ENCODE measurements at regions not wholly inside any gene's neighbourhood (a gene's known extent, or its start where the extent isn't known, plus 50 kb on each side); places are given as distances from the start of the nearest gene placed in this dataset.

DNA sequence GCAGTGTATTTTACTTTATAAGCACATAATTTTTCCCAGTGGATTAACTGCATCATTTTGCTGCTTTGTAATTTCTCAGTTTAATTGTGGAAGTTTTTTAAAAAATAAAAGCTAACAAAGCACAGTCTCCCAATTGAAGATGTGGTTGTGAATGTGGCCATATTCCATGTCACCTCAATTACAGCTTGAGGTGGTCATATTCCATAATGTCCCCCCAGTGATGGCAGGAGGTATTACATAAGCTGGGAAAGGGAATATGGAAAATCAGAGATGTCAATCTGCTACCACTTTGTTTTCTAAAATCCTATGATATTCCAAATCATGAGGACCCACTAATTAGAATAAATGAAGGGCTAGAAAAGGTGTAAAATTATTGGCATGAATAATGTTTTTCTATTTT is 1672.0 kb upstream of the CDH9 start:
- DNase-seq: no peak
- no peaks in the 10 kb centered on the region for H3K9me3 ChIP-seq
- H3K4me3 ChIP-seq: no peak overlapping the region
- intact Hi-C loops (cut with DNase I): no loop called here
- no peaks in the 10 kb centered on the region for H3K27me3 ChIP-seq
- no peaks in the 10 kb centered on the region for H3K36me3 ChIP-seq (replicated peaks in 1 of 2; ENCODE audit: insufficient read depth in 1 of 2, low read depth in 2 of 2)
- no peaks in the 10 kb centered on the region for H3K4me1 ChIP-seq
- H3K27ac ChIP-seq: no peak overlapping the region
- no peak for ATAC-seq
- TF ChIP-seq, protein P1, sequence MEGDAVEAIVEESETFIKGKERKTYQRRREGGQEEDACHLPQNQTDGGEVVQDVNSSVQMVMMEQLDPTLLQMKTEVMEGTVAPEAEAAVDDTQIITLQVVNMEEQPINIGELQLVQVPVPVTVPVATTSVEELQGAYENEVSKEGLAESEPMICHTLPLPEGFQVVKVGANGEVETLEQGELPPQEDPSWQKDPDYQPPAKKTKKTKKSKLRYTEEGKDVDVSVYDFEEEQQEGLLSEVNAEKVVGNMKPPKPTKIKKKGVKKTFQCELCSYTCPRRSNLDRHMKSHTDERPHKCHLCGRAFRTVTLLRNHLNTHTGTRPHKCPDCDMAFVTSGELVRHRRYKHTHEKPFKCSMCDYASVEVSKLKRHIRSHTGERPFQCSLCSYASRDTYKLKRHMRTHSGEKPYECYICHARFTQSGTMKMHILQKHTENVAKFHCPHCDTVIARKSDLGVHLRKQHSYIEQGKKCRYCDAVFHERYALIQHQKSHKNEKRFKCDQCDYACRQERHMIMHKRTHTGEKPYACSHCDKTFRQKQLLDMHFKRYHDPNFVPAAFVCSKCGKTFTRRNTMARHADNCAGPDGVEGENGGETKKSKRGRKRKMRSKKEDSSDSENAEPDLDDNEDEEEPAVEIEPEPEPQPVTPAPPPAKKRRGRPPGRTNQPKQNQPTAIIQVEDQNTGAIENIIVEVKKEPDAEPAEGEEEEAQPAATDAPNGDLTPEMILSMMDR (IDR thresholded peaks at IDR 0.05): no peak
- no peak for TF ChIP-seq POLR2A (IDR thresholded peaks at IDR 0.05)

DNA sequence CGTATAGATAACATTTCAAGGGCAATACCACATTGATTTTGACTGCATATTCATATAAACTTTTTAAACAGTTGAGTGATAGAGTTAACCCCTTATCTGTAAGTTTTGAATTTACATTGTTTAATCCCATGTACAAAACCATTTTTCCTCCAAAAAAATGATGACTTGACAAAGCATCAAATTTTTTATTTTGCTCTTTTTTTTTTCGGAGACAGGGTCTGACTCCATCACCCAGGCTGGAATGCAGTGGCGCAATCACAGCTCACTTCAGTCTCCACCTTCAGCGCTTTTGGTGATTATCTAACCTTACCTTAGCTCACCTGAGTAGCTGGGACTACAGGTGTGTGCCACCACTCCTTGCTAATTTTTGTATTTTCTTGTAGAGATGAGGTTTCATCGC is 1670.1 kb upstream of the CDH9 start:
- no peak for ATAC-seq
- no peaks in the 10 kb centered on the region for H3K27me3 ChIP-seq
- WGBS, 2 donors: 64 to 74% methylated on average over 5 of the region's 5 CpGs
- no peaks in the 10 kb centered on the region for H3K36me3 ChIP-seq (replicated peaks in 1 of 2; ENCODE audit: insufficient read depth in 1 of 2, low read depth in 2 of 2)
- no peak overlapping the region for H3K4me3 ChIP-seq
- intact Hi-C loops (cut with DNase I): no loop called here
- H3K27ac ChIP-seq: no peak overlapping the region
- TF ChIP-seq POLR2A (IDR thresholded peaks at IDR 0.05): no peak
- TF ChIP-seq, protein P1 (IDR thresholded peaks at IDR 0.05): no peak
- no peaks in the 10 kb centered on the region for H3K4me1 ChIP-seq
- no peaks in the 10 kb centered on the region for H3K9me3 ChIP-seq
- DNase-seq: no peak

DNA sequence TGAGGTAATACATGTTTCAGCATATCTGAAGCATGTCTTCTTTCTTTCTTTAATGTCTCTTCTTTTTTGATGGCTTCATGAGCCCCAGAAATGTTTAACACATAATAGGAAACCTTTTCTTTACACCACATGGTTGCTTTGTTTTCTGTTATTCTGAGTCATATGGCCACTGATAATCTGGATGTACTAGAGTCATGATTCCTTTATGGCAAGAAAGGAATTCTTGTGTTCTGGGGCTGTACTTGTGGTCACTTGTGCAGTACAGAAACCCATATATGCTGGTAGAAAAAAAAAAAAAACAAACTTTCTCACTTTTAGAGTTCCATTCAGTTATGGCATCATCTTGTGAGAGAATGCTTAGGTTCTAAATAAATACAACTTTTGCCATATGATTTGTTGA is 1669.3 kb upstream of the CDH9 start:
- no peaks in the 10 kb centered on the region for H3K9me3 ChIP-seq
- TF ChIP-seq POLR2A (IDR thresholded peaks at IDR 0.05): no peak
- TF ChIP-seq, protein P1 (IDR thresholded peaks at IDR 0.05): no peak
- intact Hi-C loops (cut with DNase I): no loop called here
- no peak for ATAC-seq
- no peaks in the 10 kb centered on the region for H3K4me1 ChIP-seq
- no peaks in the 10 kb centered on the region for H3K36me3 ChIP-seq (replicated peaks in 1 of 2; ENCODE audit: insufficient read depth in 1 of 2, low read depth in 2 of 2)
- H3K27me3 ChIP-seq: no peaks in the 10 kb centered on the region
- no peak overlapping the region for H3K27ac ChIP-seq
- DNase-seq: no peak
- no peak overlapping the region for H3K4me3 ChIP-seq

DNA sequence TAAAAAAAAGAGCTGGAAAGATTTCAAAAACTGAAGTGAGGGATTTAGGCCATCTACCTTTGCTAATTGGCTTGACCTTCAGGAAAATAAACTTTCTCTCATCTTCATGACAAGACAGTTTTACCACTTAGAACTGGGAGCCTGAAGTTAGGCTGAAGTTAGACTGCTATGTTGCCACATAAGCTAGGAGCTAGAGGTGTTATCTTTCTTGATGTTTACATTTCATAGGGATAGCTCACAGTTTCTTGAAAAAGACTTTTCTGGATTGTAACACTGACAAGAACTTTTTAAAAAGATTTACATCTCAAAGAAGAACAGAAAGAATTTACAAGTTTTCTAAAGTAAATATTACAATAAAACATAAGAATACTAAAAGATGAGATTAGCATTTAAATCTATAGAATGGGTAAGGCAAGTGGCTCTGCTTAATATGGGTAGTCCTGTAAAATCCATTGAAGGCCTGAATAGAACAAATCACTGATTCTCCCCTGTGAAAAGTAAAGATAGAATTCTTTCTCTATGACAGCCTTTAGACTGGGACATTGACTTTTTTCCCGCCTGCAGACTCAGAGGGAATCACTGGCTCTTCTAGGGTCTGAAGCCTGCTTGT is 1665.4 kb upstream of the CDH9 start:
- no peaks in the 10 kb centered on the region for H3K9me3 ChIP-seq
- no peaks in the 10 kb centered on the region for H3K27me3 ChIP-seq
- intact Hi-C loops (cut with DNase I): no loop called here
- no peak for TF ChIP-seq POLR2A (IDR thresholded peaks at IDR 0.05)
- TF ChIP-seq, protein P1 (IDR thresholded peaks at IDR 0.05): no peak
- WGBS, 2 donors: 43 to 48% methylated on average over 1 of the region's 1 CpG
- no peak overlapping the region for H3K4me3 ChIP-seq
- no peaks in the 10 kb centered on the region for H3K36me3 ChIP-seq (replicated peaks in 1 of 2; ENCODE audit: insufficient read depth in 1 of 2, low read depth in 2 of 2)
- ATAC-seq (no peak), DNase-seq (no peak)
- H3K4me1 ChIP-seq: no peaks in the 10 kb centered on the region
- H3K27ac ChIP-seq: no peak overlapping the region

DNA sequence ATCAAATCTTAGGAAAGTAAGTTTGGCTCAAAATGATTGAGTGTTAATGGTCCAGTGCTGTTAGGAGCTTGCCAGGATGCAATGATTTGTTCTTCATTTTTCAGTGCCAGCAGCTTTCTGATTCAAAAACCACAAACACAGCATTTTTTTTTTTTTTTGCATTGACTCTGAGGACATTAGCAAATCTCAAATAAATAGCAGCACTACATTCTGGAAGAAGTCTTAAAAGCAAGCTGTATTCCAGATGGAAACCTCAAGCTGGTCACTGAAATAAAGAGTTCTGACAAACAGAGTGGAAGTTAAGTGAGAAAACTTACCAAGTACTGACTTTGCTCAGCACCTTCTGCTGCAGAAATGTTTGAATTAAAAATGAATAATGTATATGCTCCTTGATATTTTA is 1653.1 kb upstream of the CDH9 start:
- ATAC-seq: no peak
- Histone ChIP-seq H3K4me1 (no peaks in the 10 kb centered on the region), H3K27ac (no peak overlapping the region), H3K36me3 (replicated peaks in 1 of 2; ENCODE audit: insufficient read depth in 1 of 2, low read depth in 2 of 2) (no peaks in the 10 kb centered on the region), H3K4me3 (no peak overlapping the region), H3K9me3 (no peaks in the 10 kb centered on the region), H3K27me3 (no peaks in the 10 kb centered on the region)
- intact Hi-C loops (cut with DNase I): no loop called here
- DNase-seq: no peak
- no peak for TF ChIP-seq POLR2A (IDR thresholded peaks at IDR 0.05)
- TF ChIP-seq, protein P1 (IDR thresholded peaks at IDR 0.05): no peak

All from body of pancreas (tissue), 4 donors.